ENCODE measurements at regions not wholly inside any gene's neighbourhood (a gene's known extent, or its start where the extent isn't known, plus 50 kb on each side); places are given as distances from the start of the nearest gene placed in this dataset.

GRCh38 chr12:108048686-108049085, 80.4 kb upstream of the WSCD2 start:
- TF ChIP-seq CTCF (optimal IDR thresholded peaks at IDR 0.05 in 1 of 3, IDR thresholded peaks at IDR 0.05 in 1 of 3, conservative IDR thresholded peaks at IDR 0.05 in 1 of 3; ENCODE audit: extremely low read depth in 1 of 3, insufficient read depth in 2 of 3, low read length in 3 of 3) (no peak), EZH2 (IDR thresholded peaks at IDR 0.05; ENCODE audit: low read length) (no peak)
